GM23338 (cell line): ENCODE measurements at regions not wholly inside any gene's neighbourhood (a gene's known extent, or its start where the extent isn't known, plus 50 kb on each side); places are given as distances from the start of the nearest gene placed in this dataset.

ENCODE experiments used
- ATAC-seq: fragments of 200-7000 bp; cut with Tn5 transposase; 3 replicates; pipeline ENCODE4 v1.9.1; 2020
- DNase-seq: peaks from one replicate; pipeline ENCODE4 v3.0.0-alpha.2; 2015; ENCODE audit warnings: low spot score
- H2AFZ ChIP-seq: fragments of 200-600 bp; sonication (generic); 2 replicates; pipeline ENCODE4 v1.8.0; 2016; ENCODE audit warnings: antibody characterized with exemption, mild to moderate bottlenecking, moderate library complexity
- H3F3A ChIP-seq: fragments of 200-600 bp; sonication (generic); replicated peaks from 2 replicates; pipeline ENCODE4 v1.8.0; 2017; ENCODE audit warnings: antibody characterized with exemption, mixed run types, low read depth
- H3K27ac ChIP-seq: fragments of 200-600 bp; sonication (generic); 2 replicates; pipeline ENCODE4 v1.6.1; 2016; ENCODE audit warnings: low read depth
- H3K27me3 ChIP-seq: fragments of 200-600 bp; sonication (generic); 2 replicates; pipeline ENCODE4 v1.8.0; 2016; ENCODE audit warnings: mild to moderate bottlenecking, mixed run types, moderate library complexity; ENCODE audit not compliant: insufficient read depth
- H3K36me3 ChIP-seq: fragments of 200-600 bp; sonication (generic); 2 replicates; pipeline ENCODE4 v1.8.0; 2016; ENCODE audit warnings: mild to moderate bottlenecking; ENCODE audit not compliant: insufficient read depth
- H3K4me1 ChIP-seq: fragments of 200-600 bp; sonication (generic); 2 replicates; pipeline ENCODE4 v1.8.0; 2016; ENCODE audit warnings: mild to moderate bottlenecking, moderate library complexity; ENCODE audit not compliant: insufficient read depth
- H3K4me2 ChIP-seq: fragments of 200-600 bp; sonication (generic); 2 replicates; pipeline ENCODE4 v1.7.1; 2017; ENCODE audit warnings: mixed run types
- H3K4me3 ChIP-seq: fragments of 200-600 bp; sonication (generic); 2 replicates; pipeline ENCODE4 v1.6.1; 2016; ENCODE audit warnings: mixed run types
- H3K79me2 ChIP-seq: fragments of 200-600 bp; sonication (generic); replicated peaks from 2 replicates; pipeline ENCODE4 v1.8.0; 2017; ENCODE audit warnings: mild to moderate bottlenecking; ENCODE audit not compliant: insufficient read depth
- H3K9me2 ChIP-seq: fragments of 200-600 bp; sonication (generic); 2 replicates; pipeline ENCODE4 v1.8.0; 2017; ENCODE audit not compliant: insufficient read depth
- H4K20me1 ChIP-seq: fragments of 200-600 bp; sonication (generic); replicated peaks from 2 replicates; pipeline ENCODE4 v1.8.0; 2017; ENCODE audit warnings: mild to moderate bottlenecking; ENCODE audit not compliant: insufficient read depth
- H3K27ac Mint-ChIP-seq: 2 replicates; pipeline ENCODE4 v1.8.0; 2020; ENCODE audit warnings: inconsistent platforms, mild to moderate bottlenecking, moderate library complexity, mixed read lengths
- H3K27me3 Mint-ChIP-seq: 3 replicates; pipeline ENCODE4 v1.8.0; 2022; ENCODE audit warnings: low read depth, mild to moderate bottlenecking, moderate library complexity, mixed read lengths, inconsistent platforms; ENCODE audit not compliant: insufficient read depth, poor library complexity
- H3K36me3 Mint-ChIP-seq: 3 replicates; pipeline ENCODE4 v1.8.0; 2021; ENCODE audit warnings: low read depth, mild to moderate bottlenecking, inconsistent platforms, moderate library complexity, mixed read lengths
- H3K4me1 Mint-ChIP-seq: 3 replicates; pipeline ENCODE4 v1.8.0; 2020; ENCODE audit warnings: mild to moderate bottlenecking, inconsistent platforms, mixed read lengths
- H3K4me3 Mint-ChIP-seq: 3 replicates; pipeline ENCODE4 v1.8.0; 2021; ENCODE audit warnings: moderate library complexity, mild to moderate bottlenecking, inconsistent platforms, mixed read lengths
- H3K9me3 Mint-ChIP-seq: 3 replicates; pipeline ENCODE4 v1.8.0; 2020; ENCODE audit warnings: moderate library complexity, mild to moderate bottlenecking, inconsistent platforms, mixed read lengths
- CREB1 ChIP-seq: fragments of 250-450 bp; sonication (Bioruptor Pico); IDR thresholded peaks from 2 replicates; pipeline ENCODE4 v1.5.0; 2020; ENCODE audit warnings: low read depth, mild to moderate bottlenecking, moderate library complexity
- EZH2phosphoT487 ChIP-seq: fragments of 200-600 bp; sonication (generic); IDR thresholded peaks from one replicate; pipeline ENCODE4 v1.8.1; 2018; ENCODE audit warnings: antibody characterized with exemption; ENCODE audit not compliant: unreplicated experiment
- JUNB ChIP-seq: IDR thresholded peaks from one replicate; pipeline ENCODE4 v1.6.1; 2016; ENCODE audit warnings: antibody characterized with exemption; ENCODE audit not compliant: unreplicated experiment
- NANOG ChIP-seq: IDR thresholded peaks from 2 replicates; pipeline ENCODE4 v1.6.1; 2016; ENCODE audit warnings: antibody characterized with exemption, borderline replicate concordance
- REST ChIP-seq: IDR thresholded peaks from one replicate; pipeline ENCODE4 v1.6.1; 2018; ENCODE audit warnings: antibody characterized with exemption; ENCODE audit not compliant: unreplicated experiment
- STAT1 ChIP-seq: IDR thresholded peaks from one replicate; pipeline ENCODE4 v1.6.1; 2016; ENCODE audit warnings: antibody characterized with exemption; ENCODE audit not compliant: unreplicated experiment
- ZNF114 ChIP-seq: fragments of 250-450 bp; sonication (Bioruptor Pico); IDR thresholded peaks from 2 replicates; pipeline ENCODE4 v1.5.0; 2020; ENCODE audit warnings: mild to moderate bottlenecking, moderate library complexity
- ZNF331 ChIP-seq: fragments of 250-450 bp; sonication (Bioruptor Pico); IDR thresholded peaks from 2 replicates; pipeline ENCODE4 v1.5.0; 2020; ENCODE audit warnings: low read depth, mild to moderate bottlenecking, moderate library complexity
- ZNF462 ChIP-seq: fragments of 250-450 bp; sonication (Bioruptor Pico); IDR thresholded peaks from 2 replicates; pipeline ENCODE4 v1.5.0; 2020; ENCODE audit warnings: mild to moderate bottlenecking, moderate library complexity

GRCh38 chr1:192929597-192929996, 120.8 kb downstream of the RGS2 start:
- Mint-ChIP-seq H3K9me3 (no peaks in the 10 kb centered on the region; the same call in 2 of the 3 replicates), H3K36me3 (no peaks in the 10 kb centered on the region), H3K4me3 (no peak overlapping the region), H3K27ac (no peak overlapping the region), H3K27me3 (peaks cover 2% of the 10 kb centered on the region), H3K4me1 (peaks cover 8% of the 10 kb centered on the region)
- H3K27ac ChIP-seq = no peak overlapping the region
- no peak overlapping the region for H3K4me3 ChIP-seq
- H3K9me2 ChIP-seq = no peaks in the 10 kb centered on the region
- H4K20me1 ChIP-seq = no peaks in the 10 kb centered on the region
- peaks cover 10% of the 10 kb centered on the region for H3K4me1 ChIP-seq
- H2AFZ ChIP-seq = no peak overlapping the region
- no peak for ATAC-seq
- no peaks in the 10 kb centered on the region for H3K79me2 ChIP-seq
- H3K4me2 ChIP-seq = no peak overlapping the region
- no peaks in the 10 kb centered on the region for H3K36me3 ChIP-seq
- no peak for TF ChIP-seq JUNB
- no peak for TF ChIP-seq CREB1 (CRISPR knock-in tag)
- TF ChIP-seq ZNF114 (CRISPR knock-in tag) = no peak
- TF ChIP-seq NANOG = no peak
- TF ChIP-seq REST = no peak
- no peaks in the 10 kb centered on the region for H3K27me3 ChIP-seq
- no peaks in the 10 kb centered on the region for H3F3A ChIP-seq
- DNase-seq = no peak

- ATAC-seq = no peak
- no peak overlapping the region for H3K4me2 ChIP-seq
- peaks cover 10% of the 10 kb centered on the region for H3K4me1 ChIP-seq
- no peak overlapping the region for H3K27ac ChIP-seq
- Mint-ChIP-seq H3K27me3 (peaks cover 2% of the 10 kb centered on the region), H3K4me3 (no peak overlapping the region), H3K27ac (no peak overlapping the region), H3K36me3 (no peaks in the 10 kb centered on the region), H3K4me1 (peaks cover 10% of the 10 kb centered on the region; the same call in 2 of the 3 replicates), H3K9me3 (no peaks in the 10 kb centered on the region; the same call in 2 of the 3 replicates)
- H3F3A ChIP-seq = no peaks in the 10 kb centered on the region
- no peak for DNase-seq
- no peak overlapping the region for H3K4me3 ChIP-seq
- H3K27me3 ChIP-seq = no peaks in the 10 kb centered on the region
- H3K36me3 ChIP-seq = no peaks in the 10 kb centered on the region
- H3K79me2 ChIP-seq = no peaks in the 10 kb centered on the region
- H3K9me2 ChIP-seq = no peaks in the 10 kb centered on the region
- H4K20me1 ChIP-seq = no peaks in the 10 kb centered on the region
- H2AFZ ChIP-seq = no peak overlapping the region
- no peak for TF ChIP-seq REST
- no peak for TF ChIP-seq STAT1
- TF ChIP-seq ZNF462 (CRISPR knock-in tag) = no peak
- no peak for TF ChIP-seq ZNF114 (CRISPR knock-in tag)
- no peak for TF ChIP-seq ZNF331 (CRISPR knock-in tag)
- no peak for TF ChIP-seq EZH2phosphoT487
- no peak for TF ChIP-seq JUNB
Observed at GRCh38 chr1:192933744-192934143, 124.9 kb downstream of the RGS2 start.
